OCI-LY3 (cell line): ENCODE measurements at regions not wholly inside any gene's neighbourhood (a gene's known extent, or its start where the extent isn't known, plus 50 kb on each side); places are given as distances from the start of the nearest gene placed in this dataset.
"Not testable (repeated sequence)": the region's sequence is repeated elsewhere in the genome, so short reads cannot be mapped to it uniquely, and the experiment has no call there.

Experiments
- CTCF ChIP-seq: fragments of 200-600, 300-600 bp; sonication (generic); IDR thresholded peaks from 2 replicates; pipeline ENCODE4 v1.5.1; 2014; ENCODE audit warnings: antibody characterized with exemption, low read length, low read depth
- EZH2phosphoT487 ChIP-seq: fragments of 200-600 bp; shearing (Covaris generic); IDR thresholded peaks from 2 replicates; pipeline ENCODE4 v1.6.1; 2018; ENCODE audit warnings: antibody characterized with exemption, mixed run types, low read depth

GRCh38 chr4:9073371-9073770 lies 96.8 kb upstream of the FAM90A26 start:
- TF ChIP-seq CTCF, EZH2phosphoT487: not testable (repeated sequence)
